Daoy (cell line): ENCODE measurements at regions not wholly inside any gene's neighbourhood (a gene's known extent, or its start where the extent isn't known, plus 50 kb on each side); places are given as distances from the start of the nearest gene placed in this dataset.
A peak's percentile ranks its signal among the peaks of the same experiment; 100 is the strongest.
"Not testable (repeated sequence)": the region's sequence is repeated elsewhere in the genome, so short reads cannot be mapped to it uniquely, and the experiment has no call there.

Source experiments
- DNase-seq: peaks from one replicate; pipeline ENCODE4 v3.0.0-alpha.2; 2015; ENCODE audit warnings: low read depth

DNA sequence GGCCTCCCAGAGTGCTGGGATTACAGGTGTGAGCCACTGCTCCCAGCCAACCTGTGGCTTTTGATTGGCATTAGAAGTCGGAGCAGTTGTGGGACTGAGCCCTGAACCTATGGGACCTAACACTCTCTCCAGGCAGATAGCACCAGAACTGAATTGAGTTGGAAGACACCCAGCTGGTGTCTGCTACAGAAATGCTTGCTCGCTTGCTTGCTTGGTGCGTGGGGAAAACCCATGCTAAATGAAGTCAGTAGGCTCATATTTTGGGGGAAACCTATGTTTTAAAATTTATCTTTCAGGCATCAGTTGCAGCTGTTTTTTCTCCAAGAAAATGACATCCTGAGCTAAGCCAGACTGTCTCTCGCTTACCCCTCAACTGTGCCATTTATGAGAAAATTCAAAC lies 158.5 kb upstream of the RFC3 start:
- no peak for DNase-seq

DNA sequence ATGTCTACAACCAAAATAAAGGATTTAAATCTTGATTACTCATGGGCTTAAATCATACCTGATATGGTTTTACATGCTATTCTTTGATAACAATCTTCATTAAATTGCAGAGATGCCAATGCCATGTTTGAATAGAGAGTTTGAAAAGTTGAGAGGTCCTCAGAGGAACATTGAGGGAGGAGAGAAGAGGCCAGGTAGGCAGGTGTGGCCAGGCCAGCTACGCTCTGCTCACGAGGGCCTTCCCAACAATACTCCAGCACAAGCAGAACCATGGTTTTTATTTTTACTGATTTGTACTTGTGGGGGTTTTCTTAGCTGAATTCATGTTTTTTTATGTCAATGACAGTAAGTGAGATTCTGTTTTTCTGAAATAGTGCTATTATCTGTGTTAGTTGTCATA lies 158.1 kb upstream of the RFC3 start:
- no peak for DNase-seq

DNA sequence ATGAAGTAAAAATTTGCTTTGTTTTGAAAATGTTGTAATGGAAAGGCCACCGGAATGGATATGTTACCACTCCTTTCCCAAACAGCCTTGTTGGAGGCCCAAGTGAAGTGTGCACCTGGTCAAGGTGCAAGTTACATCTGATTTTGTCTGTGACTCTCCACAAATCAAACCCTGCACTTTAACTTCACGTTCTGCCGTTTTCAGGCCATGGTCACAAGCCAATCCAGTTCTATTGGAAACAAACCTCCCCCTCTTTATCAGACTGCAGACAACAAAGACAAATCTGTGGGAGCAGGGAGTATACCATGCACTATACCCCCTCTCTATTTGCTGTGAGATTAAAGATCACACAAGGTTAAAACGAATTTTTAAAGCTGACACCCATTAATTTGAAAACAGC lies 155.6 kb upstream of the RFC3 start:
- DNase-seq: no peak

DNA sequence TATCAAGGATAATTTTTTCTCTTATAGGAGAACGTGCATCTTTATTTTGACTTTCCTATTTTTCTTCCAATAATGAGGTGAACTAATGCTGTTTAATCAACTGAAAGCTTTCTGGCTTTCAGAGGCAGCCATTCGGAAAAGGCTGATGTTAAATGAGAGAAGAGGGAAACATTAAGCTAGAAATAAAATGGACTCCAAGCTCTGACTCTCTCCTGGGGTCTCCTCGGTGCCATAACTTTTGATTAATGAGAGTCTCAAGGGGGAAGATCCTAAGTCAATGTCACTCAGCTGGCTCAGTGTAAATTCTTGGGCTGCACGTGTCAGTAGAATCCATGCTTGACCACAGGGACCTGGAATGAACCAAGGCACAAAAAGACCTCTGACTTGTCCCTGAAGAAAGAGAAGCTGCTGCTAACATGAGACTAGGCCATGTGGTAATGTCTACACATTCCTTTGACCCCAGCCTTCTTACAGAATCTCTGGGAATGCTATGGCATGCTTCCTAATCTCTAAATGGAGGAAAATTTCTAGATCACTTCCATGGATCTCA lies 152.2 kb upstream of the RFC3 start:
- no peak for DNase-seq

DNA sequence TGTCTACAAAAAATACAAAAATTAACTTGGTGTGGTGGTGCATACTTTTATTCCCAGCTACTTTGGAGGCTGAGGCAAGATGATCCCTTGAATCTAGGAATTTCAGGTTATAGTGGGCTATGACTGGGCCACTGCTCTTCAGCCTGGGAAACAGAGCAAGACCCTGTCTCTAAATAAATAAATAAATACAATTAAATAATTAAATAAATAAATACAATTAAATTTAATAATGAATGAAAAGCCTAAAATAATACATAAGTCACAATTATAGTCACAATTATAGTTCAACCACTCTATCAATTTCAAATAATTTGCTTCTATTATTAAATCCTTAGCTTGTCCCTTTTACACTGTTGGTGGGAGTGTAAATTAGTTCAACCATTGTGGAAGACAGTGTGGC lies 146.4 kb upstream of the RFC3 start:
- no peak for DNase-seq

DNA sequence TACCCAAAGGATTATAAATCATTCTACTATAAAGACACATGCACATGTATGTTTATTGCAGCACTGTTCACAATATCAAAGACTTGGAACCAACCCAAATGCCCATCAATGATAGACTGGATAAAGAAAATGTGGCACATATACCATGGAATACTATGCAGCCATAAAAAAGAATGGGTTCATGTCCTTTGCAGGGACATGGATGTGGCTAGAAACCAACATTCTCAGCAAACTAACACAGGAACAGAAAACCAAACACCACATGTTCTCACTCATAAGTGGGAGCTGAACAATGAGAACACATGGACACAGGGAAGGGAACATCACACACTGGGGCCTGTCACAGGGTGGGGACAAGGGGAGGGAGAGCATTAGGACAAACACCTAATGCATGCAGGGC lies 145.9 kb upstream of the RFC3 start:
- DNase-seq: not testable (repeated sequence)

DNA sequence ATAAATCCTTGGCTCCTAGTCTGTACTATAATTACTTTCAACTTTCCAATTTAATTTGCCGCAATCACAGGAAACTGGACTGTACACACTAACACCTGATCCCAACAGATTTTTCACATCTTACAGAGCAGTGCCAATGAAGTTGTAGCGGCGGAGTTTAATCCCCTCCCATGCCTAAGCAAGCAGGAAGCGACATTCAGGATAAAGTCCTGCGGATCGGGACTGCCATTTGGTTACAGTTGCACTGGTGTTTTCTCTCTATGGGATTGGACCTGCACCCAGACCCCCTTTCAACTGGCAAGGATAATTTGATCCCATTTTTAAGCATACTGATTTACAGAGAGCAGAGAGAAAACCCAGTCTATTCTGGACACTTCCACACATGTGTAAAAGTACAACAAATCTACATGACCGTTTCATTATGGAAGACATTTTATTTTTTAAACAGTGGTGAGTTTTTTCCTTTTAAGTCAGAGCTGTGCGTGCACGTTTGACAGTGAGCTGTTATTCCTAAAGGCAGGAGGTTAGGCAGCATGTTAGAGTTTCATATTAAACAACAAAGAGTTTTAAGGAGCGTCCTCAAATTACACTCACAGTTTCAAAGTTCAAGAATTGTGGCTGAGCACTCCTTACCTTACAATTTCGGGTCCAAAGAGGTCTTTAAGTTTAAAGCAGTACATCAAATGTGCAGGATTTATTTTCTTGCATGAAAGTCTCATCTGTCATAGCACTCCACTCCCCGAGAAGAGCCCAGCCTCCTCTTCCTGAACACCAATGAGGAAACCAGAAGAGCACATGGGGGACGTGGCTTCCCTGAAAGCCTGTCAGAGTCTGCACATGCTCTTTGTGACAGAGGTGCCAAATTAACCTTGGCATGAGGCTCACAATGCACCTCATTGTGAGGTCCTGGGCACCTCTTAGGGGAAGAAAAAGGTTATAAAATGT lies 141.6 kb upstream of the RFC3 start:
- peak; percentile 61 for DNase-seq

DNA sequence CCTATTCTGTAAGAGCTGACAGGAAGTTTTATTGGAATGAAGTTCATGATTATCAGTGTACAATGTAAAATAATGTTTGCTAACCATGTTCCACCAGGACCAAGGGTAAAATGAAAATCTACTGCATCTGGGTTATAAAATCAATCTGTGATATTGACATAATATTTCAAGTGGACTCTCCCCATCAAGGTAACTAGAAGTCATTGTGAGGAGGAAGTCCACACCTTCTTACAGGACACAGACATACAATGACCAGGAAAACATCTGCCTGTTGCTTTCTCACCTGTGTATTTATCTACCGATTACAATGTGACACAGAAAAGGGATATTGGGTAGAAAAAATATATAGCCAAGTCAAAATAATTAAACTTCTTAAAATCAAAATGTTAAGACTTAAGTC lies 140.7 kb upstream of the RFC3 start:
- no peak for DNase-seq

DNA sequence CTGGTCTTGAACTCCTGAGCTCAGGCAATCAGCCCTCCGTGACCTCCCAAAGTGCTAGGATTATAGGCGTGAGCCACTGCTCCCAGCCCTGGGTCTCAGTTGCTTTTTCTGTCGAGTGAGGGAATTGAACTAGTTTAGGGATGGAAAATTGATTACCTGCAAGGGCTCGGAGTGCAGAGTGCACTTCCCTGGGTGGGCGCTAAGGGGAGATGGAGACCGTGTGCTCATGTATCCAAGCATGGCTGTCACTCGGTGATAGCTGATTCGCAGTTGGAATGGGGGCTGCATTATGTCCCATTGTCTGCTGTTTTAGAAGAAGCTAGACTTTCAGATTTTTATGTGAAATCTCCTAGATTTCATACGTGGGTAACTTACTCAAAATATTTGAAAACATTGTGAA lies 139.9 kb upstream of the RFC3 start:
- no peak for DNase-seq

DNA sequence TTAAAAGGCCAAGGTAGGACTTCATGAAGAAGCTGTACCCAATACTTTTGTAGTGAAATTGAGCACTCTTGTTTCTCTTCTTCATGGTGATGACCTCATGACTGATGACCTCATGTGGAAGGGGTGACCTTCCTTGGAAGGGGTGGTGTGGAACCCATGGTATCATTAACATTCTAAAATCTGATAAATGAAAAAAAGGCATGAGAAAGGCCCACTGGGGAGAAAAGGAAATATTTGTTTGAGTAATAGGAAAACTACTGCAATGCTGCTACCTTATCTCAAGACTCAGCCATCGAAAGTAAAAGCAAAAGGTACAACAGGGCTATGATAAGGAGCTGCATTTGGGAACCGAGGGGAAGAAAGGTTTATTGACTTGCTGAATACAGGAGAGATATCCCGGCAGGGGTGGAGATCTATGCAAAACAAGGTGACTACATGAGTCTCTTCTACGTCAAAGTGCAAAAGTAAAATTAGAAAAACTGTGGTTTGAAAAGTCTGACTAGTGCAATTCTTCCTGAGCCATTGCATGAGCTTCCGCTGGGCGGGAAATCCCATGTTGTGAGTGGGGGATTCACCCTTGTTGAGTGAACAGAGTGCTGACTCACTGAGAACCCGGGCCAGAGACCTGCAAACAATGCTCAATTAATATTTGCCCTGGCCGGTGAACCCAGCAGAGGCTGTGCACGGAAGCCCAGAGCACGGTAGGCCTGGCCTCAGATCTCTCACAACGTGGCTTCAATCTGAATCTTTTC lies 138.9 kb upstream of the RFC3 start:
- DNase-seq: peak; percentile 81

DNA sequence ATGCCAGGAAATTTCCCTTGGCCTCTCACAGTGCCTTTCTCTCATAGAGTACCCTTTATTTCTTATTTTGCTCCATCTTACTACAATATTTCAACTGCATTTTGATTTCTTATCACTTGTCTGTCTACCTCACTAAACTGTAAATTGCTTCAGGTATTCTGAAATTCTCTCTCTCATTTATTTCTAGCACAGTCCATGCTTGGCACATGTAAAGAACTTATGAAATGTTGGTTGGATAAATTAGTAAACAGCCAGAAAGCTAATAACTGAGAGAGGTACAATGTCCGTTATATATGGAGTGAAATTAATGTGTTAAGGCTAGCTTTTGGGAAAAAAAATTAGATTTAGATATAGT lies 138.3 kb upstream of the RFC3 start:
- DNase-seq: no peak

DNA sequence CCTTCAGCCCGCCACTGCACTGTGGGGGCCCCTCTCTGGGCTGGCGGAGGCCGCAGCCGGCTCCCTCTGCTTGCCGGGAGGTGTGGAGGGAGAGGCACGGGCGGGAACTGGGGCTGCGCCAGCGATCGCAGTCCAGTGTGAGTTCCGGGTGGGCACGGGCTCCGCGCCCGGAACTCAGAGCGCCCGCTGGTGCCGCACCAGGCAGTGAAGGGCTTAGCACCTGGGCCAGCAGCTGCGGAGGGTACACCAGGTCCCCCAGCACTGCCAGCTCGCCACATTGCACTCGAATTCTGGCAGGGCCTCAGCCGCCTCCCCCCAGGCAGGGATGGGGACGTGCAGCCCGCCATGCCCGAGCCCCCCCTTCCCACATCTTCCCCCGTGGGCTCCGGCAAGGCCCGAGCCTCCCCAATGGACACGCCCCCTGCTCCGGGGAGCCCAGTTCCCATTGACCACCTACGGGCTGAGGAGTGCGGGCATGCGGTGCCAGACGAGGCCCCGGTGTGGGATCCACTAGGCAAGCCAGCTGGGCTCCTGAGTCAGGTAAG lies 135.9 kb upstream of the RFC3 start:
- no peak for DNase-seq

DNA sequence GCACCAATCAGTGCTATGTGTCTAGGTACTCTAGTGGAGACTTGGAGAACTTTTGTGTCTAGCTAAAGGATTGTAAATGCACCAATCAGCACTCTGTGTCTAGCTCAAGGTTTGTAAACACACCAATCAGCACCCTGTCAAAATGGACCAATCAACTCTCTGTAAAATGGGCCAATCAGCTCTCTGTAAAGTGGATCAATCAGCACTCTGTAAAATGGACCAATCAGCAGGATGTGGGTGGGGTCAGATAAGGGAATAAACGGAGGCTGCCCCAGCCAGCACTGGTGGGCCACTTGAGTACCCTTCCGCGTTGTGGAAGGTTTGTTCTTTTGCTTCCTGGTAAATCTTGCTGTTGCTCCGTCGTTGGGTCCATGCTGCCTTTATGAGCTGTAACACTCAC lies 135.3 kb upstream of the RFC3 start:
- not testable (repeated sequence) for DNase-seq

DNA sequence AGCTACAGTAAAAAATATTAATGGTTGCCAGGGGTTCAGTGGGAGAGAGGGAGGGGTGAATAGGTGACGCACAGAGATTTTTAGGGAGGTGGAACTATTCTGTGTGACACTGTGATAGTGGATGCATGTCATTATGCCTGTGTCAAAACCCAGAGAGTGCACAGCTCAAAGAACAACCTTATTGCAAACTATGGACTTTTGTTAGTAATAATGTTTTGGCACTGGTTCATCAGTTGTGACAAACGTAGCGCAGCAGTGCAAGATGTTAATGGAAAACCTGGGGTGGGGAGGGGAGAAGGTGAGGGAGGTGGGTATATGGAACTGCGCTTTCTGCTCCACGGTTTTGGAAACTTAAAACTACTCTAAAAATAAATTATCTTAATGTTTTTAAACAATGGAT lies 134.6 kb upstream of the RFC3 start:
- no peak for DNase-seq

DNA sequence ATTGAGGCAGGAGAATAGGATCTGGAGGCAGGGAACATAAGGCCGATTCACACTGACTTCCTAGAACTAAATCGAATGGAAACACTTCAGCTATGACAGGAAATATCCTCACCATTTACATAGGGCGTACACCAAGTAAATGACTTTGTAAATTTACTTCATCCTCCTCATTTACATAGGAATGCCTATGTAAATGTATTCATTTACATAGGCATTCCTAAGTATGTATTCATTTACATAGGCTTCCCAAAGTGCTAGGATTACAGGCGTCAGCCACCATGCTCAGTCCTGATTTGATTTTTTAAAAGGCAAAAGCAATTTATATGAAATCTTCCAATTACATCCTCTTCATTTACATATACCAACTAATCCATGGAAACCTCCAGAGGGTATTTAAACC lies 133.1 kb upstream of the RFC3 start:
- DNase-seq: no peak

DNA sequence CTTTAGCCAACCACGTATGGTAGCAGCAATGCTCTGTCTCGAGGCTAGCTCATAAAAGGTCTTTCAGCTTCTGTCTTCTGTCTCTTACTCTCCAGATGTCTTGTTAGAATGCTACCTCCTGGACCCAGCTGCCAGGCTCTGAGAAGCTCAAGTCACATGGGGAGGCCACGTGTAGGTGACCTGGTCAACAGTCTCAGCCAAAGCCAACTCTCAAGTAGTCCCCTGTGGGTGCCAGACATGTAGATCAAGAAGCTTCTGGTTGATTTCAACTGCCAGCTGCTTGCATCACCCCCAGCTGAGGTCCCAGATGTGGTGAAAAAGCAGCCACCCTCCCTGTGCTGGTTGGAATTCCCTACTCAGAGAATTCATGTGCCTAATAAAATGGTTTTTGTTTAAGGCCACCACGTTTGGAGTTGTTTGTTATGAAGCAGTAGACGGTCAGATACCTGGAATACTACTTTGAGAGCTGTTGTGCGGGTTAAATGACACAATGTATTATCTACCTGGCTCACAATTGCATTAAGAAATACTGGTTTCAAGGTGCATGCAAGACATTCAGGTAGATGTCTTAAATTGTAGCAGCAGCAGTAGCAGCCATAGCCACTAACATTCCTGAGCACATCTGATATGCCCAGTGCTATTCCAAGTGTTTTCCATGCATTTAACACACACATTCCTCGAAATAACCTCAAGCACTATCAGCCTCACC lies 131.0 kb upstream of the RFC3 start:
- no peak for DNase-seq

DNA sequence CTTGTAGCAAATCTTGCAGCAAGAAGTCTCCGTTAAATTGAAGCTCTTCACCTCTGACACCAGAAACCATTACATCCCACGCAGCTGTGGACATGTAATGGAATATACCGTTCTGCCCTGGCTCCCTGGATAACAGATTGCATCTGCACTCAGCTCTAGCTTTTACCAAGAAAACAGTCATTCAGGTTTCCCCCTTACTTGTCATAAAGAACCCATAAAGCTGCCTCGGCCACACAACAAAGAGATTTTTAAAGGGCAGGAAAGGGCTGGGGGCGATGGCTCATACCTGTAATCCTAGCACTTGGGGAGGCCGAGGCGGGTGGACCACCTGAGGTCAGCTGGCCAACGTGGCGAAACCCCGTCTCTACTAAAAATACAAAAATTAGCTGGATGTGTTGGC lies 127.6 kb upstream of the RFC3 start:
- DNase-seq: no peak

DNA sequence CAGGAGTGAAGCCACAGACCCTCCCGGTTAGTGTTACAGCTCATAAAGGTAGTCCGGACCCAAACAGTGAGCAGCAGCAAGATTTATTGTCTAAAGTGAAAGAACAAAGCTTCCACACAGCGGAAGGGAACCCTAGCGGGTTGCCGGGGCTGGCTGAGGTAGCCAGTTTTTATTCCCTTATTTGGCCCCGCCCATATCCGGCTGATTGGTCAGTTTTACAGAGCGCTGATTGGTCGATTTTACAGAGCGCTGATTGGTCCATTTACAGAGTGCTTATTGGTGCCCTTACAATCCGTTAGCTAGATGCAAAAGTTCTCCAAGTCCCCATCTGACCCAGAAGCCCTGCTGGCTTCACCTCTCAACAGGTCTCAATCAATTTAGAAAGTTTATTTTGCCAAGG lies 126.0 kb upstream of the RFC3 start:
- no peak for DNase-seq

DNA sequence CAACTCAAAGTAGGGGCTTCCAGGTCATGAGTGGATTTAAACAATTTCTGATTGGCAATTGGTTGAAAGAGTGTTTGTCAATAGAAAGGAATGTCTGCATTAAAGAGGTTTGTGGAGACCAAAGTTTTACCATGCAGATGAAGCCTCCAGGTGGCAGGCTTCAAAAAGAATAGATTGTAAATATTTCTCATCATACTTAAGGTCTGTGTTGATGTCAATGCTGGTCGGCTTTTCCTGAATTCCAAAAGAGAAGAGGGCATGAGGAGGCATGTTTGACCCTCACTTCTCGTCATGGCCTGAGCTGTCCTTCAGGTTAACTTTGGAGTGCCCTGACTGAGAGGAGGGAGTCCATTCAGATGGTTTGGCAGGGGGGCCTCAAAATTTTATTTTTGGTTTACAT lies 125.4 kb upstream of the RFC3 start:
- DNase-seq: no peak

DNA sequence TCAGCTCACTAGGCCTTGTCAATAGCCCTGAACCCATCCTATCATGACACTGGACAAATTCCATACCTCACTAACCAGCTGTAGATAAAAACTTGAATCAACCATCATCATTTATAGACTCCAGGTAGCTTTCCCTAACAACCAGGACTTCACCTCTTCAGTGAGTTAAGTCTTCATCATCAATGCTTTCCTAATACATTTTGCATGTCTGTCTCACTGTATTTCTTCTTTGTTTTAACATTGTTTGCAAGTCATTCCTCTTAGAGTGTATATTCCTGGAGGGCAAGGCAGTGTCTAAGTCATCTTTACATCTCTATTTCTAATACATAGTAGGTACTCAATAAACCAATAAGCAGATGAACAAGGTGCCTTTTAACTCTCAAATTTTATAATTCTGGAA lies 123.4 kb upstream of the RFC3 start:
- no peak for DNase-seq

DNA sequence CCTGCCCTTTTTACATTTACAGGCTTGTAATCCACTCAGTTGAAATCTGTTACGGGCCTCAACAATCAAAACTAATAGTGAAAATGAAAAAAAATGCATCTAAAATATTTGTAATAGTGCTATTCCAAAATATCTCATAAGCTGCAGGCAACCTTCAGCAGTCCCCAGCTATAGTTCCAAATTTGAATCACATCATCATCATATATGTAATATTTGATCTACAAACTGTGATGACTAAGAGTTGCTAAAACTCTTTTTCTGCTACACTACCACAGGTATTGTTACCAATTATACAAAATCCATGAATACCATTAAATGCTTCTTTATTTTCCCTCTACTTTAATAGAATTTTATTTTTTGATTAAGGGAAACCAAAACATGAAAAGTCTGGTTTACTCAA lies 121.4 kb upstream of the RFC3 start:
- no peak for DNase-seq

DNA sequence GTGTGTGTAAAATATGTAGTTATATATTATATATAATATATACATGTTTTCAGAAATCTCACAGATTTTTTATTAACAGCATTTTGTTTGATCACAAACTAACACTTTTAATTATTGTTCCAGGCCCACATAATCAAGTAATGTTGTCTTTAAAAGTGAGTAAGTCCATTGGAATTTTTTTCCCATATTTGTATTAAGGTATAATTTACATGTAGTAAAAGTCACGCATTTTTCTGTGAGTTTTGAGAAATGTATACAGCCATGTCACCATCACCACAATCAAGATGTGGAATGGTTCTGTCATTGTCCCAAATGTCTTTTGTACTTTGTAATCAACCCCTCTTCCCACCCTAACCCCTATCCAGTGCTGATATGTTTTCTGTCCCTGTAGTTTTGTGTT lies 120.0 kb upstream of the RFC3 start:
- DNase-seq: no peak
